HepG2 (cell line): ENCODE measurements at regions not wholly inside any gene's neighbourhood (a gene's known extent, or its start where the extent isn't known, plus 50 kb on each side); places are given as distances from the start of the nearest gene placed in this dataset.

Experiments used
- ATAC-seq: fragments of 200-7000 bp; cut with Tn5 transposase; 3 replicates; pipeline ENCODE4 v1.9.1; 2020; ENCODE audit warnings: mild to moderate bottlenecking, moderate library complexity
- BruUV-seq: library from RNA; stranded (reverse); fragments of 400-500 nt; replicated peaks from 2 replicates; lab custom pipeline; 2021; lab: Mats Ljungman, UMichigan
- CTCF ChIA-PET: fragments of 300-600 bp; formaldehyde crosslinking; extraction: SDS; loops from one replicate; lab custom pipeline; 2021; ENCODE audit warnings: low total read pairs, inconsistent platforms, low intra/inter-chr PET ratio; lab: Yijun Ruan, JAX
- POLR2A ChIA-PET: fragments of 350-600 bp; sonication (Branson Sonifier 250); formaldehyde crosslinking; loops from one replicate; lab custom pipeline; 2020; ENCODE audit warnings: antibody characterized with exemption, inconsistent platforms; lab: Yijun Ruan, JAX
- DNase-seq: peaks from one replicate; pipeline ENCODE4 v3.0.0-alpha.2; 2015; ENCODE audit warnings: low spot score
- FAIRE-seq: peaks from 3 replicates; lab custom pipeline; 2011; peaks lifted over from hg19 to GRCh38; lab: Jason Lieb, UNC
- H2AFZ ChIP-seq: one replicate; pipeline ENCODE4 v1.6.1; 2011; ENCODE audit warnings: low read length, inconsistent platforms
- H3K27ac ChIP-seq: fragments of 300-600 bp; 3 replicates; pipeline ENCODE4 v1.8.0; 2011; ENCODE audit warnings: mixed run types, mild to moderate bottlenecking, mixed read lengths, low read length, inconsistent platforms; ENCODE audit not compliant: insufficient read depth; ENCODE audit errors: extremely low read length
- H3K27me3 ChIP-seq, 2 experiments: fragments of 200-600 bp in 1 of 2; 2 replicates in 1 of 2; 3 replicates in 1 of 2; pipeline versions ENCODE4 v1.6.0 to v1.8.0; 2011; ENCODE audit warnings: low read length in 2 of 2, mild to moderate bottlenecking in 2 of 2, moderate library complexity in 2 of 2, inconsistent platforms in 1 of 2; ENCODE audit not compliant: insufficient read depth in 2 of 2, control insufficient read depth in 1 of 2
- H3K36me3 ChIP-seq, 2 experiments: fragments of 200-600 bp in 1 of 2; replicated peaks in 1 of 2; 2 replicates in 1 of 2; 3 replicates in 1 of 2; pipeline versions ENCODE4 v1.5.1 to v1.8.0; 2011; ENCODE audit warnings: low read length in 2 of 2, inconsistent platforms in 1 of 2; ENCODE audit not compliant: insufficient read depth in 2 of 2, control insufficient read depth in 1 of 2
- H3K4me1 ChIP-seq: 2 replicates; pipeline ENCODE4 v1.5.1; 2012; ENCODE audit warnings: low read length, inconsistent platforms; ENCODE audit not compliant: insufficient read depth
- H3K4me2 ChIP-seq: 2 replicates; pipeline ENCODE4 v1.6.0; 2011; ENCODE audit warnings: low read depth, low read length, inconsistent platforms
- H3K4me3 ChIP-seq, 3 experiments: fragments of 200-600 bp in 1 of 3; sonication (generic), shearing (Covaris generic) in 1 of 3; replicated peaks in 1 of 3; 2 replicates each; pipeline ENCODE4 v1.5.1; 2011 to 2016; ENCODE audit warnings: low read length in 3 of 3, inconsistent platforms in 2 of 3, low read depth in 2 of 3, mild to moderate bottlenecking in 2 of 3, control low read depth in 1 of 3, mixed read lengths in 1 of 3; ENCODE audit not compliant: insufficient read depth in 1 of 3
- H3K79me2 ChIP-seq: one replicate; pipeline ENCODE4 v1.6.1; 2011; ENCODE audit warnings: low read length, inconsistent platforms; ENCODE audit not compliant: insufficient read depth
- H3K9ac ChIP-seq: 2 replicates; pipeline ENCODE4 v1.6.0; 2011; ENCODE audit warnings: mild to moderate bottlenecking, low read depth, low read length, inconsistent platforms; ENCODE audit not compliant: insufficient read depth
- H3K9me3 ChIP-seq: 2 replicates; pipeline ENCODE4 v1.5.1; 2012; ENCODE audit warnings: mild to moderate bottlenecking, low read length
- H4K20me1 ChIP-seq: 2 replicates; pipeline ENCODE4 v1.6.0; 2011; ENCODE audit warnings: inconsistent platforms, mild to moderate bottlenecking, low read length, moderate library complexity; ENCODE audit not compliant: insufficient read depth
- DNMT3B ChIP-seq: conservative IDR thresholded peaks from 2 replicates; pipeline ENCODE4 v1.6.1; 2016; ENCODE audit warnings: missing biosample characterization, control low read depth
- HNF4A ChIP-seq: sonication (generic); formaldehyde crosslinking; IDR thresholded peaks from 2 replicates; pipeline ENCODE4 v1.4.0; 2020; ENCODE audit warnings: missing genetic modification reagents
- MAF1 ChIP-seq: sonication (generic); formaldehyde crosslinking; IDR thresholded peaks from 2 replicates; pipeline ENCODE4 v1.5.0; 2020; ENCODE audit warnings: missing genetic modification reagents, borderline replicate concordance
- MEF2D ChIP-seq: sonication (generic); formaldehyde crosslinking; IDR thresholded peaks from 2 replicates; pipeline ENCODE4 v1.5.1; 2020; ENCODE audit warnings: mild to moderate bottlenecking, missing genetic modification reagents
- PITX1 ChIP-seq: sonication (generic); formaldehyde crosslinking; IDR thresholded peaks from 2 replicates; pipeline ENCODE4 v1.5.1; 2020; ENCODE audit warnings: mild to moderate bottlenecking, missing genetic modification reagents
- REPIN1 ChIP-seq: sonication (generic); formaldehyde crosslinking; IDR thresholded peaks from 2 replicates; pipeline ENCODE4 v1.8.0; 2022; ENCODE audit warnings: missing genetic modification reagents, low read depth, mild to moderate bottlenecking, borderline replicate concordance
- RFXANK ChIP-seq: IDR thresholded peaks from 2 replicates; pipeline ENCODE4 v1.6.1; 2016
- SMAD9 ChIP-seq: sonication (generic); formaldehyde crosslinking; IDR thresholded peaks from 2 replicates; pipeline ENCODE4 v1.5.1; 2020; ENCODE audit warnings: mild to moderate bottlenecking, missing genetic modification reagents
- SNAPC2 ChIP-seq: sonication (generic); formaldehyde crosslinking; IDR thresholded peaks from 2 replicates; pipeline ENCODE4 v1.8.1; 2022; ENCODE audit warnings: mild to moderate bottlenecking, missing genetic modification reagents
- STAG1 ChIP-seq: sonication (generic); formaldehyde crosslinking; IDR thresholded peaks from 2 replicates; pipeline ENCODE4 v1.4.0; 2020; ENCODE audit warnings: missing genetic modification reagents
- ZNF276 ChIP-seq: sonication (generic); formaldehyde crosslinking; IDR thresholded peaks from 2 replicates; pipeline ENCODE4 v1.4.0; 2020; ENCODE audit warnings: mild to moderate bottlenecking, low read depth, missing genetic modification reagents
- ZNF619 ChIP-seq: sonication (generic); formaldehyde crosslinking; IDR thresholded peaks from 2 replicates; pipeline ENCODE4 v1.4.0; 2020; ENCODE audit warnings: mild to moderate bottlenecking, missing genetic modification reagents
- ZNF816 ChIP-seq: sonication (generic); formaldehyde crosslinking; IDR thresholded peaks from 2 replicates; pipeline ENCODE4 v1.8.0; 2022; ENCODE audit warnings: missing genetic modification reagents, mild to moderate bottlenecking, borderline replicate concordance
- whole genome bisulfite sequencing: methylation state at CpG from one replicate; pipeline ENCODE4 v1.1.6; 2017; ENCODE audit warnings: low lambda C conversion rate; 5-methylcytosine and 5-hydroxymethylcytosine counted together
- in situ Hi-C: cut with HindIII; loops from 2 replicates; pipeline ENCODE4 v1.10.0; 2017; ENCODE audit warnings: low pct_unique_long_range_greater_than_20kb; ENCODE audit not compliant: extremely low pct_ligation_motif_present
- intact Hi-C: fragments of 100-400 bp; cut with micrococcal nuclease; formaldehyde crosslinking; loops from one replicate; pipeline ENCODE4 v1.10.0; 2022; ENCODE audit not compliant: unreplicated experiment
- TF ChIP-seq, protein P1 (sequence below): sonication (generic); formaldehyde crosslinking; IDR thresholded peaks from 2 replicates; pipeline ENCODE4 v1.4.0; 2020; ENCODE audit warnings: mild to moderate bottlenecking, missing genetic modification reagents
- TF ChIP-seq, protein P2 (sequence below): sonication (generic); formaldehyde crosslinking; conservative IDR thresholded peaks from 2 replicates; pipeline ENCODE4 v1.4.0; 2020; ENCODE audit warnings: missing genetic modification reagents
- TF ChIP-seq, protein P3 (sequence below): sonication (generic); formaldehyde crosslinking; IDR thresholded peaks from 2 replicates; pipeline ENCODE4 v1.4.0; 2020; ENCODE audit warnings: missing genetic modification reagents

GRCh38 chr3:72559385-72559784 is 288.9 kb downstream of the SHQ1 start:
- ChIA-PET CTCF (no interaction called here), POLR2A (no interaction called here)
- Histone ChIP-seq H3K27ac (no peak overlapping the region), H2AFZ (no peak overlapping the region), H3K79me2 (no peaks in the 10 kb centered on the region), H3K9ac (no peak overlapping the region), H3K4me3 (no peak overlapping the region), H4K20me1 (no peaks in the 10 kb centered on the region), H3K4me2 (no peak overlapping the region), H3K4me1 (peaks cover 16% of the 10 kb centered on the region), H3K36me3 (no peaks in the 10 kb centered on the region), H3K27me3 (no peaks in the 10 kb centered on the region)
- DNase-seq: no peak
- FAIRE-seq: no peak
- no peak for ATAC-seq
- no TSS peak for BruUV-seq
- in situ Hi-C loops: no loop called here
- TF ChIP-seq HNF4A (CRISPR knock-in tag): no peak
- TF ChIP-seq, protein P1, sequence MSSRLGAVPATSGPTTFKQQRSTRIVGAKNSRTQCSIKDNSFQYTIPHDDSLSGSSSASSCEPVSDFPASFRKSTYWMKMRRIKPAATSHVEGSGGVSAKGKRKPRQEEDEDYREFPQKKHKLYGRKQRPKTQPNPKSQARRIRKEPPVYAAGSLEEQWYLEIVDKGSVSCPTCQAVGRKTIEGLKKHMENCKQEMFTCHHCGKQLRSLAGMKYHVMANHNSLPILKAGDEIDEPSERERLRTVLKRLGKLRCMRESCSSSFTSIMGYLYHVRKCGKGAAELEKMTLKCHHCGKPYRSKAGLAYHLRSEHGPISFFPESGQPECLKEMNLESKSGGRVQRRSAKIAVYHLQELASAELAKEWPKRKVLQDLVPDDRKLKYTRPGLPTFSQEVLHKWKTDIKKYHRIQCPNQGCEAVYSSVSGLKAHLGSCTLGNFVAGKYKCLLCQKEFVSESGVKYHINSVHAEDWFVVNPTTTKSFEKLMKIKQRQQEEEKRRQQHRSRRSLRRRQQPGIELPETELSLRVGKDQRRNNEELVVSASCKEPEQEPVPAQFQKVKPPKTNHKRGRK (CRISPR knock-in tag): no peak
- no peak for TF ChIP-seq ZNF816 (CRISPR knock-in tag)
- TF ChIP-seq SMAD9: no peak
- no peak for TF ChIP-seq ZNF619
- no peak for TF ChIP-seq PITX1 (CRISPR knock-in tag)
- TF ChIP-seq MEF2D (CRISPR knock-in tag): no peak
- no peak for TF ChIP-seq SNAPC2 (CRISPR knock-in tag)
- no peak for TF ChIP-seq ZNF276 (CRISPR knock-in tag)
- TF ChIP-seq, protein P2, sequence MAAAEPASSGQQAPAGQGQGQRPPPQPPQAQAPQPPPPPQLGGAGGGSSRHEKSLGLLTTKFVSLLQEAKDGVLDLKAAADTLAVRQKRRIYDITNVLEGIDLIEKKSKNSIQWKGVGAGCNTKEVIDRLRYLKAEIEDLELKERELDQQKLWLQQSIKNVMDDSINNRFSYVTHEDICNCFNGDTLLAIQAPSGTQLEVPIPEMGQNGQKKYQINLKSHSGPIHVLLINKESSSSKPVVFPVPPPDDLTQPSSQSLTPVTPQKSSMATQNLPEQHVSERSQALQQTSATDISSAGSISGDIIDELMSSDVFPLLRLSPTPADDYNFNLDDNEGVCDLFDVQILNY (CRISPR knock-in tag): no peak
- TF ChIP-seq, protein P3, sequence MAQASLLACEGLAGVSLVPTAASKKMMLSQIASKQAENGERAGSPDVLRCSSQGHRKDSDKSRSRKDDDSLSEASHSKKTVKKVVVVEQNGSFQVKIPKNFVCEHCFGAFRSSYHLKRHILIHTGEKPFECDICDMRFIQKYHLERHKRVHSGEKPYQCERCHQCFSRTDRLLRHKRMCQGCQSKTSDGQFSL (CRISPR knock-in tag): no peak
- no peak for TF ChIP-seq REPIN1 (CRISPR knock-in tag)
- no peak for TF ChIP-seq RFXANK (CRISPR knock-in tag)
- TF ChIP-seq STAG1 (CRISPR knock-in tag): no peak
- TF ChIP-seq MAF1: no peak
- TF ChIP-seq DNMT3B (CRISPR knock-in tag): no peak
- TF ChIP-seq, all 625 proteins: peak for 0
- H3K9me3 ChIP-seq: peaks cover 6% of the 10 kb centered on the region; the same call in 1 of the 2 replicates
- intact Hi-C loops: no loop called here
- 81% methylated on average over 3 of the region's 3 CpGs for WGBS
